GM21381 (cell line): ENCODE measurements at regions not wholly inside any gene's neighbourhood (a gene's known extent, or its start where the extent isn't known, plus 50 kb on each side); places are given as distances from the start of the nearest gene placed in this dataset.

Experiments used
- ATAC-seq: cut with Tn5 transposase; IDR thresholded peaks from one replicate; pipeline ENCODE4 v1.9.1; 2021; ENCODE audit warnings: mild to moderate bottlenecking, moderate library complexity; ENCODE audit not compliant: unreplicated experiment

- ATAC-seq: no peak
Measured at GRCh38 chr7:95669513-95669912, 73.2 kb upstream of the PDK4 start.

- ATAC-seq: no peak
Measured at GRCh38 chr7:95668504-95669018, 72.2 kb upstream of the PDK4 start.

GRCh38 chr7:95662987-95663386 lies 66.7 kb upstream of the PDK4 start:
- no peak for ATAC-seq

GRCh38 chr7:95660023-95660434 lies 63.7 kb upstream of the PDK4 start:
- no peak for ATAC-seq

GRCh38 chr7:95658676-95659075 lies 62.4 kb upstream of the PDK4 start:
- no peak for ATAC-seq

- no peak for ATAC-seq
Measured at GRCh38 chr7:95649546-95649945, 53.2 kb upstream of the PDK4 start.

- no peak for ATAC-seq
Measured at GRCh38 chr7:95646350-95646749, 50.0 kb upstream of the PDK4 start.
